GM06990 (cell line): ENCODE measurements at regions not wholly inside any gene's neighbourhood (a gene's known extent, or its start where the extent isn't known, plus 50 kb on each side); places are given as distances from the start of the nearest gene placed in this dataset.
A peak's percentile ranks its signal among the peaks of the same experiment; 100 is the strongest.

Source experiments
- DNase-seq: peaks from one replicate; pipeline ENCODE4 v3.0.0-alpha.2; 2011; ENCODE audit not compliant: insufficient read length; ENCODE audit errors: extremely low read depth
- H3K27me3 ChIP-seq: replicated peaks from 2 replicates; pipeline ENCODE4 v1.6.0; 2011; ENCODE audit warnings: low read length; ENCODE audit not compliant: control insufficient read depth, insufficient read depth
- H3K36me3 ChIP-seq: 2 replicates; pipeline ENCODE4 v1.5.1; 2011; ENCODE audit warnings: low read length; ENCODE audit not compliant: control insufficient read depth, insufficient read depth
- H3K4me3 ChIP-seq: replicated peaks from 2 replicates; pipeline ENCODE4 v1.5.1; 2011; ENCODE audit warnings: low read depth, mild to moderate bottlenecking, control low read depth, low read length
- CTCF ChIP-seq: IDR thresholded peaks from 2 replicates; pipeline ENCODE4 v1.5.1; 2011; ENCODE audit warnings: low read length, control low read depth, mild to moderate bottlenecking, inconsistent platforms; ENCODE audit not compliant: insufficient read depth, poor library complexity, severe bottlenecking

DNA sequence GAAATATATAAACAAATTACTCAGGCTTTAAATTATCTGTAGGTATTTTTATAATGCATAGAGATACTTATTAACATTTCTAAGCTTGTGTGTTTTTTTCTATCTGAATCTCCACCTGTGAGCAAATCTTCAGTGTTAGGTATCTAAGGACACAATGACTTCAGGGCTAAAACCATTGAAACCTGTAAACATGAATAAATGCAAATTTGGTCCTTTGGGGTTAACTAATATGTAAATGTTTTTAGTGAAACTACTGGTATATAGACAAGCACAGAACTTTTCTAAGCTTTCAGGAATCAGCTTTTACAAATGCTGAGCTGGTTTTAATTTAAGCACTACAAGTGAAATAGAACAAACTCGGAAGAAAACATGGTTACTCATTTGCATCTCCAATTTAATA is 147.9 kb downstream of the FBXO8 start:
- no peak overlapping the region for H3K4me3 ChIP-seq
- DNase-seq, result no peak
- no peaks in the 10 kb centered on the region for H3K36me3 ChIP-seq
- TF ChIP-seq CTCF, result no peak
- no peaks in the 10 kb centered on the region for H3K27me3 ChIP-seq

DNA sequence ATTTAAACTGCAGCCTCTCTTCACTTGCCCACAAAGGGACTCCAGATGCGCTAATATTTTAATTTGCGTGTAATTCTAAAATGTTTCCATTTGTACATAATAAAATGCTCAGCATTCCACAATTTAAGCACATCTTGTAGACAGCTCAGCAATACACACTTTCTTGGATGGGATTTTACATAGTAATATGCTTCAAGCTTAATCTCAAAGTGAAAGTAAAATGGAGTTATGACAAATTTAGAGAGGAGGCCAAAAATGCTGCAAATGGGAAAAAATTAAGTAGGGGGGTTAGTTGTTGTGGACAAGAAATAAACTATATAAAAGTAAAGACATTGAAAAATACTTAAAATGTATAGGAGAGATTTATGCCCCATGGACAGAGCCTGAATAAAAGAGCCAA is 149.1 kb downstream of the FBXO8 start:
- Histone ChIP-seq H3K36me3 (no peaks in the 10 kb centered on the region), H3K27me3 (no peaks in the 10 kb centered on the region), H3K4me3 (no peak overlapping the region)
- TF ChIP-seq CTCF, result no peak
- no peak for DNase-seq

- H3K4me3 ChIP-seq, result no peak overlapping the region
- H3K27me3 ChIP-seq, result no peaks in the 10 kb centered on the region
- no peak for DNase-seq
- H3K36me3 ChIP-seq, result no peaks in the 10 kb centered on the region
- no peak for TF ChIP-seq CTCF
Observed at GRCh38 chr4:174133551-174133950, 149.9 kb downstream of the FBXO8 start.

DNA sequence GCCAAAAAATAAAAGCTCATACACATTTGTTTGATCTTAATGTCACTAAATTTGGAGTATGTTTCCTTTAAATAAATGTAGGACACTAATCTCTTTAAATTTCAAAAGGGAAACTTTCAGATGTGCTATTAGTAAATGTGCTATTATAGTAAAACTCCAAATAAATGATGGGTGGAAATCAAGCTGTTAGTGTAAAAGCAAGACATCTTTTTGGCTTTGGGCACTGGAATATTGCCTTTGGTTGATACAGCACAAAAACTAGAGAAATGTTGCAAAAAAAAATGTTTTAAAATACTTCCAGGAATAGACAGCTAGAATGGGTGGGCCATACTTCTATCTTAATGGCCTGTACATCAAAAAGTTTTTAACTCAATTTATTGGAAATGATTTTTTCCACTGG is 151.6 kb downstream of the FBXO8 start:
- H3K27me3 ChIP-seq, result no peaks in the 10 kb centered on the region
- TF ChIP-seq CTCF, result no peak
- no peak for DNase-seq

DNA sequence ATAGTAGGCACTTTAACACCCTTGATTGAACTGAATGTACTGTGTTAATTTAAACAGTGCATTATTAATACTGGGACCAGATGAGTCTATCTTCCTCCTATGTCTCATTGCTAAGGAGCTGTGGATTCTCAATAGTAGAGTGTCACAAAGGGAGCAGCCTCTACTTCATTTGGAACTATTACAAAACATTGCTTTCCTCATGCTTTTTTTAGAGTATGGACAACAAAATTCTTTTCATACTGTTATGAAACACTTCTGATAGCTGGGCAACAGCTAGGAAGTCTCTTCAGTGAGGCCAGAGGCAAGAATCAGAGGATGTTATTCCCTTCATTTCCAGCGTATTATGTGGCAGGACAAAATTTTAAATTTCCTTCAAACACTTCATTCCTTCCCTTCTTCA is 160.8 kb downstream of the FBXO8 start:
- no peak for DNase-seq
- H3K4me3 ChIP-seq, result no peak overlapping the region
- no peak for TF ChIP-seq CTCF
- H3K36me3 ChIP-seq, result no peaks in the 10 kb centered on the region
- H3K27me3 ChIP-seq, result no peaks in the 10 kb centered on the region

More for the DNA sequence above, 151.6 kb downstream of the FBXO8 start:
- Histone ChIP-seq H3K4me3 (no peak overlapping the region), H3K36me3 (no peaks in the 10 kb centered on the region)

- peak; percentile 9 for DNase-seq
- no peaks in the 10 kb centered on the region for H3K36me3 ChIP-seq
- no peak overlapping the region for H3K4me3 ChIP-seq
- TF ChIP-seq CTCF, result peak; percentile 54
- H3K27me3 ChIP-seq, result no peaks in the 10 kb centered on the region
Observed at GRCh38 chr4:174120446-174121295, 162.8 kb downstream of the FBXO8 start.
